Ovary (tissue), 7 donors: ENCODE measurements at regions not wholly inside any gene's neighbourhood (a gene's known extent, or its start where the extent isn't known, plus 50 kb on each side); places are given as distances from the start of the nearest gene placed in this dataset.

Experiments used
- DNase-seq, 5 donors: peaks; one replicate each; pipeline ENCODE4 v3.0.0-alpha.2; 2019 to 2020
- H3K27ac ChIP-seq, 2 donors: fragments of 200-600 bp; one replicate each; pipeline versions ENCODE4 v1.5.1 to v1.8.0; 2019 to 2022
- H3K27me3 ChIP-seq: fragments of 200-600 bp; one replicate; pipeline ENCODE4 v1.8.0; 2022
- H3K36me3 ChIP-seq: fragments of 200-600 bp; sonication (generic); one replicate; pipeline ENCODE4 v1.5.1; 2019
- H3K4me1 ChIP-seq: one replicate; pipeline ENCODE4 v1.8.1; 2013; ENCODE audit warnings: mild to moderate bottlenecking, moderate library complexity; ENCODE audit not compliant: insufficient read depth
- H3K4me3 ChIP-seq: fragments of 200-600 bp; sonication (generic); one replicate; pipeline ENCODE4 v1.5.1; 2017
- H3K9me3 ChIP-seq, 2 donors: fragments of 200-600 bp in 1 of 2; sonication (generic) in 1 of 2; one replicate each; pipeline versions ENCODE4 v1.5.1 to v1.8.1; 2013 to 2019; ENCODE audit warnings: mild to moderate bottlenecking in 1 of 2, moderate library complexity in 1 of 2
- EP300 ChIP-seq: sonication (generic); formaldehyde crosslinking; IDR thresholded peaks from one replicate; pipeline ENCODE4 v1.6.1; 2017; ENCODE audit warnings: antibody characterized with exemption
- POLR2A ChIP-seq: fragments of 450-650 bp; IDR thresholded peaks from one replicate; pipeline ENCODE4 v1.6.1; 2017; ENCODE audit warnings: antibody characterized with exemption, mild to moderate bottlenecking, moderate library complexity
- WGBS, 3 donors: extraction: QIAGEN DNeasy Blood & Tissue Kit in 1 of 3; methylation state at CpG; one replicate each; pipeline versions ENCODE4 v1.1.5 to v1.1.7; 2013 to 2017; 5-methylcytosine and 5-hydroxymethylcytosine counted together
- intact Hi-C, 4 donors: fragments of 100-400 bp; cut with DNase I; formaldehyde crosslinking; loops; one replicate each; pipeline versions ENCODE4 v1.11.0 to v1.15.1; 2022 to 2023
- TF ChIP-seq, protein P1 (sequence below), 3 donors: fragments of 450-650 bp in 2 of 3; fragments of 200-600 bp in 1 of 3; IDR thresholded peaks; one replicate each; pipeline versions ENCODE4 v1.5.1 to v1.8.0; 2016 to 2022; ENCODE audit warnings: antibody characterized with exemption in 3 of 3, mild to moderate bottlenecking in 1 of 3
- donor health status: DM: no; HTN: no; CAD: no; lungs with moderate emphysema.
- donor health status: DM: no; HTN: no; CAD: no.
- donor health status: Bipolar disorder and iron deficiency.
- donor health status: DM: no; HTN: no; CAD: no.
- donor health status: DM: yes; HTN: yes; CAD: no.

DNA sequence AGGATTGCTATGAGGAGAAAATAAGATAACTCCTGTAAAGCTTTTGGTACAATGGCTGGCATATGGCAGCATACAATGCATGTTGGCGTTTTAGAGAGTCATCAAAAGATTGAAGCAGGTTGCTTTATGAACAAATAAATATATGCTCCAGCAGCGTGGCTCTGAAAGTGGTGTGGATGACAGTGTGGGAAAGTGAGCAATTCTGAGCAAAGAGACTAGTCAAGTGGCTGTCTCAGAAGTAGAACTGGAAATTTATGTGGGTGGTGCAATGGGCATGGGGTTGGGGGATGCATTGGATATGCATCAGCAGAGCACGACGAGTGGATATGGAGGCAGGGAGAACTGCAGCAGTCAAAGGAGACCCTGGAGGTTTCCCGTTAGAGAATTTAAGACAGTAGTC, 66.2 kb upstream of the PHACTR2 start:
- peaks cover 1% of the 10 kb centered on the region for H3K4me1 ChIP-seq
- no peak overlapping the region for H3K4me3 ChIP-seq
- intact Hi-C loops, result no loop called here
- no peaks in the 10 kb centered on the region for H3K9me3 ChIP-seq
- 94 to 98% (median 96%) methylated on average over 5 of the region's 5 CpGs for WGBS, 3 donors
- no peak for DNase-seq
- no peaks in the 10 kb centered on the region for H3K27me3 ChIP-seq
- H3K27ac ChIP-seq, result no peak overlapping the region
- no peak for TF ChIP-seq POLR2A
- no peak for TF ChIP-seq EP300
- TF ChIP-seq, protein P1, sequence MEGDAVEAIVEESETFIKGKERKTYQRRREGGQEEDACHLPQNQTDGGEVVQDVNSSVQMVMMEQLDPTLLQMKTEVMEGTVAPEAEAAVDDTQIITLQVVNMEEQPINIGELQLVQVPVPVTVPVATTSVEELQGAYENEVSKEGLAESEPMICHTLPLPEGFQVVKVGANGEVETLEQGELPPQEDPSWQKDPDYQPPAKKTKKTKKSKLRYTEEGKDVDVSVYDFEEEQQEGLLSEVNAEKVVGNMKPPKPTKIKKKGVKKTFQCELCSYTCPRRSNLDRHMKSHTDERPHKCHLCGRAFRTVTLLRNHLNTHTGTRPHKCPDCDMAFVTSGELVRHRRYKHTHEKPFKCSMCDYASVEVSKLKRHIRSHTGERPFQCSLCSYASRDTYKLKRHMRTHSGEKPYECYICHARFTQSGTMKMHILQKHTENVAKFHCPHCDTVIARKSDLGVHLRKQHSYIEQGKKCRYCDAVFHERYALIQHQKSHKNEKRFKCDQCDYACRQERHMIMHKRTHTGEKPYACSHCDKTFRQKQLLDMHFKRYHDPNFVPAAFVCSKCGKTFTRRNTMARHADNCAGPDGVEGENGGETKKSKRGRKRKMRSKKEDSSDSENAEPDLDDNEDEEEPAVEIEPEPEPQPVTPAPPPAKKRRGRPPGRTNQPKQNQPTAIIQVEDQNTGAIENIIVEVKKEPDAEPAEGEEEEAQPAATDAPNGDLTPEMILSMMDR (IDR thresholded peaks at IDR 0.05), result no peak
- H3K36me3 ChIP-seq, result no peaks in the 10 kb centered on the region

DNA sequence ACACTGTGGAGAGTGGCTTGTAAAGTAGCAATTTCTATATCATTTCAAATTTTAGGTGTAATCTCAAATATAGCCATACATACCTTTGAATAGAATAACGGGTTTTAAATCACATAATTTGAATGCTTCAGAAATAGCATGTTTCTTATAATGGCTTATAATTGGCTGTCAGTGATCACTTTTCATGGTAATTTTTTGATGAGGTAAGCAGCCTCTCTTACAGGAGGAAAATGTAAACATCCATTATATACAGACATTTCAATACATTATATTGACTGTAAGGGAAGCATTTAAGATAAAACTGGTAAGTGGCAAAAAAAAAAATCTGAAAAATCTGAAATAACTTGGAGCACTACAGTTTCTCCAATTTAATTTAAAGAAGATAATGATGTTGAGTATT, 67.8 kb upstream of the PHACTR2 start:
- H3K27me3 ChIP-seq, result no peaks in the 10 kb centered on the region
- DNase-seq, result no peak
- TF ChIP-seq EP300 (no peak), POLR2A (no peak)
- TF ChIP-seq, protein P1 (IDR thresholded peaks at IDR 0.05), result no peak
- intact Hi-C loops, result no loop called here
- H3K36me3 ChIP-seq, result no peaks in the 10 kb centered on the region
- 94 to 96% (median 95%) methylated on average over 1 of the region's 1 CpG for WGBS, 3 donors
- no peak overlapping the region for H3K27ac ChIP-seq
- H3K4me1 ChIP-seq, result peaks cover 1% of the 10 kb centered on the region
- H3K4me3 ChIP-seq, result no peak overlapping the region
- no peaks in the 10 kb centered on the region for H3K9me3 ChIP-seq

DNA sequence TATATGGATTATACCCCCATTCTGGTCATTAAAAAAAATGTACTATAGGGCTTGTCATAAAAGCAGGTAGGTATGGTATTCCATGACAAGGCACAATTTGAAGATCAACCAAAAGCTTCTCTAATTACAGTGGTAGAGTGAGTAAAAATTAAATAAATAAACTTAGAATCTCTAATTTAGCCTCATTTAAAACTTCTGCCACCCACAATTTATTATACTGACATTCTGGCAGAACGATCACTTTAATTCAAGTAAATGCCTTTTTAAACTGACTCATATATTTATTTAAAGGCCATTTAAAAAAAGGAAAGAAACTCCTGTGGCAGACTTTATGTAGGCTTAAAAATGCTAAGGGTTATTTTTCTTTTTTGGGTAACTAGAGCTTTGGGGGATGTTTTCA, 68.3 kb upstream of the PHACTR2 start:
- Histone ChIP-seq H3K27me3 (no peaks in the 10 kb centered on the region), H3K4me3 (no peak overlapping the region), H3K9me3 (no peaks in the 10 kb centered on the region), H3K36me3 (no peaks in the 10 kb centered on the region), H3K27ac (no peak overlapping the region), H3K4me1 (peaks cover 1% of the 10 kb centered on the region)
- TF ChIP-seq EP300, result no peak
- TF ChIP-seq, protein P1 (IDR thresholded peaks at IDR 0.05), result no peak
- TF ChIP-seq POLR2A, result no peak
- intact Hi-C loops, result no loop called here
- WGBS, 3 donors, result 74 to 83% (median 83%) methylated on average over 1 of the region's 1 CpG
- no peak for DNase-seq

DNA sequence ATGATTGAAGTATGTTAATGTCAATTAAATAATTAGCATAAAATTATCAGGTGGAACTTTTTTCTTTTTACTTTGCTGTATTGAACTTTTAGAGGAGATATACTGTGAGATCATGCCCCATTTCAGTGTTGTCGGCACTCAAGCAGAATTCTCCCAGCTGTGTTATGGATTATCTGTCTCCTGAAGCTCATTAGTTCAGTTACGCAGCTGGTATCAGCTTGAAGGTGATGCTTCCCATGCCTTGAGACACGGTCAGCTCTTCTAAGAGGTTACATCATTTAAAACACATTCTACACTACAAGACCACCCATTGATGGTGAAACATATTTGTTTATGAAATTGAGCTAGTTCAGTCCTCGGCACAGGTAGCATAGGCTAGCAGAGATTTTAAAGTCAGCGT, 68.9 kb upstream of the PHACTR2 start:
- Histone ChIP-seq H3K4me3 (no peak overlapping the region), H3K9me3 (no peaks in the 10 kb centered on the region), H3K27me3 (no peaks in the 10 kb centered on the region), H3K27ac (no peak overlapping the region), H3K4me1 (peaks cover 1% of the 10 kb centered on the region), H3K36me3 (no peaks in the 10 kb centered on the region)
- no peak for TF ChIP-seq EP300
- TF ChIP-seq, protein P1 (IDR thresholded peaks at IDR 0.05), result no peak
- no peak for TF ChIP-seq POLR2A
- DNase-seq, result no peak
- intact Hi-C loops, result no loop called here
- WGBS, 3 donors, result 89 to 92% (median 92%) methylated on average over 5 of the region's 5 CpGs

DNA sequence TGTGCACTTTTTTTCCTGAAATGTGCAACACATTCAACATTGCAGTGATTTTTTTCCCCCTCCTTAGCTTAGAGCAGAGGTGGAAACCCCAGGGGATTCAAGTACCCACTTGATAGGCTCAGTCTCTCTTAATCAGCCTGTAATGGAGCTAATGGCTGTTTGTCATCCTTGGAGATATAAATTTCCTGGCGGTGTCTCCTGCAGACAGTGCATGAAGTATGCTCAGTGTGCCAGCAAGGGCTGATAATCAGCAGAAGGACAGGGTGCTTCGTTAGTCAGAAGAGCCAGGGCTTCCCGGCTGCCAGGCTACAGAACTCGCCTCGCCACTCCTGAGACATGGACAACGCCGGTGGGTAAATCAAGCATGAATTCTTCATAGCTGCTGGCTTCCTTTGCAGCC, 69.8 kb upstream of the PHACTR2 start:
- H3K4me1 ChIP-seq, result peaks cover 1% of the 10 kb centered on the region
- H3K4me3 ChIP-seq, result no peak overlapping the region
- intact Hi-C loops, result no loop called here
- no peaks in the 10 kb centered on the region for H3K9me3 ChIP-seq
- TF ChIP-seq, protein P1 (IDR thresholded peaks at IDR 0.05), result no peak
- no peak for TF ChIP-seq POLR2A
- no peak for TF ChIP-seq EP300
- no peaks in the 10 kb centered on the region for H3K27me3 ChIP-seq
- DNase-seq, result no peak
- 56 to 61% (median 58%) methylated on average over 7 of the region's 7 CpGs for WGBS, 3 donors
- no peaks in the 10 kb centered on the region for H3K36me3 ChIP-seq
- H3K27ac ChIP-seq, result no peak overlapping the region
